ENCODE measurements at regions not wholly inside any gene's neighbourhood (a gene's known extent, or its start where the extent isn't known, plus 50 kb on each side); places are given as distances from the start of the nearest gene placed in this dataset.
"Not testable (repeated sequence)": the region's sequence is repeated elsewhere in the genome, so short reads cannot be mapped to it uniquely, and the experiment has no call there.

DNA sequence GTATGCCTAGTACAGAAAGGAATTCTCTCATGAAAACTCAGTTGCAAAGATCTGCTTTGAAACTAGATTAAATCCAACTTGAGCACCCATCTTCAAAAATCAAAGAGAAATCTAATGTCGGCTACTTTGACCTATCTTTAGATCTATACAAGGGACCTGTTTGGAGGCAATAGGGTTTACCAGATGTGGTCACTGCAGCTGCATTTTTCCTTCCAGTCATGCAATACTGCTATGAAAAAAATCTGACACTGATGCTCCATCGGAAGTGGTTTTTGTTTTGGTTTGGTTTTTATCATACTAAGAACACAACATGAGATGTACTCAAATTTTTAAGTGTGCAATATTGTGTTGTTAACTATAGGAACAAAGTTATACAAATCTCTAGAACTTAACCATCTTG is 169.5 kb downstream of the BCHE start:
- H3K27me3 ChIP-seq, result no peaks in the 10 kb centered on the region
- TF ChIP-seq, protein P1, sequence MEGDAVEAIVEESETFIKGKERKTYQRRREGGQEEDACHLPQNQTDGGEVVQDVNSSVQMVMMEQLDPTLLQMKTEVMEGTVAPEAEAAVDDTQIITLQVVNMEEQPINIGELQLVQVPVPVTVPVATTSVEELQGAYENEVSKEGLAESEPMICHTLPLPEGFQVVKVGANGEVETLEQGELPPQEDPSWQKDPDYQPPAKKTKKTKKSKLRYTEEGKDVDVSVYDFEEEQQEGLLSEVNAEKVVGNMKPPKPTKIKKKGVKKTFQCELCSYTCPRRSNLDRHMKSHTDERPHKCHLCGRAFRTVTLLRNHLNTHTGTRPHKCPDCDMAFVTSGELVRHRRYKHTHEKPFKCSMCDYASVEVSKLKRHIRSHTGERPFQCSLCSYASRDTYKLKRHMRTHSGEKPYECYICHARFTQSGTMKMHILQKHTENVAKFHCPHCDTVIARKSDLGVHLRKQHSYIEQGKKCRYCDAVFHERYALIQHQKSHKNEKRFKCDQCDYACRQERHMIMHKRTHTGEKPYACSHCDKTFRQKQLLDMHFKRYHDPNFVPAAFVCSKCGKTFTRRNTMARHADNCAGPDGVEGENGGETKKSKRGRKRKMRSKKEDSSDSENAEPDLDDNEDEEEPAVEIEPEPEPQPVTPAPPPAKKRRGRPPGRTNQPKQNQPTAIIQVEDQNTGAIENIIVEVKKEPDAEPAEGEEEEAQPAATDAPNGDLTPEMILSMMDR (IDR thresholded peaks at IDR 0.05), result no peak
- TF ChIP-seq POLR2A (IDR thresholded peaks at IDR 0.05), result no peak
- no peaks in the 10 kb centered on the region for H3K36me3 ChIP-seq
- H3K4me1 ChIP-seq, result no peaks in the 10 kb centered on the region
- ATAC-seq, result no peak
- intact Hi-C loops (cut with DNase I), result no loop called here
- no peak for DNase-seq
- no peak overlapping the region for H3K27ac ChIP-seq
- no peak overlapping the region for H3K4me3 ChIP-seq
- H3K9me3 ChIP-seq, result no peaks in the 10 kb centered on the region
- WGBS (ENCODE audit: insufficient coverage, low coverage, low lambda C conversion rate, missing lambda C conversion rate), result 81% methylated on average over 2 of the region's 2 CpGs

- H3K36me3 ChIP-seq, result no peaks in the 10 kb centered on the region
- H3K4me1 ChIP-seq, result no peaks in the 10 kb centered on the region
- DNase-seq (no peak), ATAC-seq (no peak)
- WGBS (ENCODE audit: insufficient coverage, low coverage, low lambda C conversion rate, missing lambda C conversion rate), result 31% methylated on average over 2 of the region's 2 CpGs
- H3K27me3 ChIP-seq, result no peaks in the 10 kb centered on the region
- no peaks in the 10 kb centered on the region for H3K9me3 ChIP-seq
- H3K4me3 ChIP-seq, result no peak overlapping the region
- no peak for TF ChIP-seq POLR2A (IDR thresholded peaks at IDR 0.05)
- TF ChIP-seq, protein P1 (IDR thresholded peaks at IDR 0.05), result no peak
- H3K27ac ChIP-seq, result no peak overlapping the region
- intact Hi-C loops (cut with DNase I), result no loop called here
Measured at GRCh38 chr3:165658027-165658426, 179.2 kb downstream of the BCHE start.

DNA sequence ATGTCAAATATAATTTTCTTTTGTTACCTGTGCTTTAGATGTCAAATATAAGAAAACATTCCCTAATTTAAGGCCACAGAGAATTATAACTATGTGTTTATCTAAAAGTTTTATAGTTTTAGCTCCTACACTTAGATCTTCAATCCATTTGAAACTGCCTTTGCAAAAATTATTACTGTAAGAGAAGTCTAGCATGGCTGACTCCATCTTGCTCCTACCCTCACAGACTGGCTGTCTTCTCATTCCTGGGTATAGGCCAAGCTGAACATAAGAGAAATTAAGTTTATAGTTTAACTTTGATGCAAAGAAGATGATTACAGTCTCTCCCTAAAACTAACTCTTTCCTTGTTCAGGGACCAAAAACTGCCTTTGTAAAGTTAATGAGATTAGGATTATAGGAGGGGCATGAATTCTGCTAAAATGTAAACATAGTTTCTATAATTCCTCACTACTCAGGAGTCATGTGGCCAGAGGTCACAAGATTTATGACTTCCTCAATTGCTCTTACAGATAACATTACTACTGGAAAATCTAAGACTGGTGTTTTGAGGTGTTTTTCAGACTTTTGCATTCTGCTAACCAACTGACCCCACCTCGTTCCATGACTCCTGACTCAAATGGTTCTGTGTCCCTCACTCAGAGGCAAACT is 184.0 kb downstream of the BCHE start:
- TF ChIP-seq, protein P1 (IDR thresholded peaks at IDR 0.05), result no peak
- no peak for TF ChIP-seq POLR2A (IDR thresholded peaks at IDR 0.05)
- no peaks in the 10 kb centered on the region for H3K4me1 ChIP-seq
- no peak overlapping the region for H3K27ac ChIP-seq
- intact Hi-C loops (cut with DNase I), result no loop called here
- H3K27me3 ChIP-seq, result no peaks in the 10 kb centered on the region
- ATAC-seq (no peak), DNase-seq (no peak)
- 60% methylated on average over 1 of the region's 1 CpG for WGBS (ENCODE audit: insufficient coverage, low coverage, low lambda C conversion rate, missing lambda C conversion rate)
- no peaks in the 10 kb centered on the region for H3K36me3 ChIP-seq
- no peak overlapping the region for H3K4me3 ChIP-seq
- no peaks in the 10 kb centered on the region for H3K9me3 ChIP-seq

DNA sequence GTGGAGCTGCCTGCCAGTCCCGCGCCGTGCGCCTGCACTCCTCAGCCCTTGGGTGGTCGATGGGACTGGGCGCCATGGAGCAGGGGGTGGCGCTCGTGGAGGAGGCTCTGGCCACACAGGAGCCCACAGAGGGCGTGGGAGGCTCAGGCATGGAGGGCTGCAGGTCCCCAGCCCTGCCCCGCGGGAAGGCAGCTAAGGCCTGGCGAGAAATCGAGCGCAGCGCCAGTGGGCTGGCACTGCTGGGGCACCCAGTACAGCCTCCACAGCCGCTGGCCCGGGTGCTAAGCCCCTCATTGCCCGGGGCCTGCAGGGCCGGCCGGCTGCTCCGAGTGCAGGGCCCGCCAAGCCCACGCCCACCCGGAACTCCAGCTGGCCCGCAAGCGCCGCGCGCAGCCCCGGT is 187.9 kb downstream of the BCHE start:
- ATAC-seq; intact Hi-C loops (cut with DNase I): not testable (repeated sequence)
- no CpG with 5 or more reads among the region's 30 CpGs for WGBS (ENCODE audit: insufficient coverage, low coverage, low lambda C conversion rate, missing lambda C conversion rate)

GRCh38 chr3:165645191-165645590 is 192.0 kb downstream of the BCHE start:
- TF ChIP-seq, protein P1 (IDR thresholded peaks at IDR 0.05), result no peak
- TF ChIP-seq POLR2A (IDR thresholded peaks at IDR 0.05), result no peak
- peaks cover 0 to 22% (median 0%) of the 10 kb centered on the region in 4 donors for H3K4me1 ChIP-seq
- ATAC-seq (no peak), DNase-seq (no peak)
- intact Hi-C loops (cut with DNase I), result no loop called here
- no peak overlapping the region for H3K4me3 ChIP-seq
- H3K27ac ChIP-seq, result no peak overlapping the region
- H3K27me3 ChIP-seq, result no peaks in the 10 kb centered on the region
- no peaks in the 10 kb centered on the region for H3K36me3 ChIP-seq
- no peaks in the 10 kb centered on the region for H3K9me3 ChIP-seq
- whole genome bisulfite sequencing (ENCODE audit: insufficient coverage, low coverage, low lambda C conversion rate, missing lambda C conversion rate), result 68% methylated on average over 2 of the region's 2 CpGs

More for the DNA sequence above, 187.9 kb downstream of the BCHE start:
- H3K9me3 ChIP-seq, DNase-seq, H3K36me3 ChIP-seq, H3K4me1 ChIP-seq, H3K27ac ChIP-seq, H3K4me3 ChIP-seq, H3K27me3 ChIP-seq: not testable (repeated sequence)

Measured in right lobe of liver (tissue), 6 donors.